ENCODE measurements at regions not wholly inside any gene's neighbourhood (a gene's known extent, or its start where the extent isn't known, plus 50 kb on each side); places are given as distances from the start of the nearest gene placed in this dataset.

- TF ChIP-seq CTCF (conservative IDR thresholded peaks at IDR 0.05) (no peak), ZFX (IDR thresholded peaks at IDR 0.05) (no peak)
Observed at GRCh38 chr9:73775757-73776156, 624.1 kb downstream of the ANXA1 start.

Measured in C4-2B (cell line).